ENCODE measurements at regions not wholly inside any gene's neighbourhood (a gene's known extent, or its start where the extent isn't known, plus 50 kb on each side); places are given as distances from the start of the nearest gene placed in this dataset.
A peak's percentile ranks its signal among the peaks of the same experiment; 100 is the strongest.
"Not testable (repeated sequence)": the region's sequence is repeated elsewhere in the genome, so short reads cannot be mapped to it uniquely, and the experiment has no call there.

GRCh38 chr9:33711418-33711817 is 83.9 kb upstream of the PRSS3 start:
- not testable (repeated sequence) for H3K36me3 Mint-ChIP-seq (ENCODE audit: low read depth); H3K9me3 Mint-ChIP-seq; H3K4me1 Mint-ChIP-seq (ENCODE audit: low read depth); H3K4me3 Mint-ChIP-seq
- peak overlapping the region; percentile 68 for H3K27ac Mint-ChIP-seq
- peaks cover 28% of the 10 kb centered on the region for H3K27me3 Mint-ChIP-seq

GRCh38 chr9:33714989-33715388 is 80.4 kb upstream of the PRSS3 start:
- no peak overlapping the region for H3K27ac Mint-ChIP-seq
- no peak overlapping the region for H3K4me3 Mint-ChIP-seq
- peaks cover 17% of the 10 kb centered on the region for H3K27me3 Mint-ChIP-seq
- no peaks in the 10 kb centered on the region for H3K9me3 Mint-ChIP-seq
- H3K4me1 Mint-ChIP-seq (ENCODE audit: low read depth): peaks cover 7% of the 10 kb centered on the region
- H3K36me3 Mint-ChIP-seq (ENCODE audit: low read depth): no peaks in the 10 kb centered on the region

- peaks cover 2% of the 10 kb centered on the region for H3K4me1 Mint-ChIP-seq (ENCODE audit: low read depth)
- no peaks in the 10 kb centered on the region for H3K9me3 Mint-ChIP-seq
- no peak overlapping the region for H3K27ac Mint-ChIP-seq
- H3K36me3 Mint-ChIP-seq (ENCODE audit: low read depth): no peaks in the 10 kb centered on the region
- no peak overlapping the region for H3K4me3 Mint-ChIP-seq
- peaks cover 9% of the 10 kb centered on the region for H3K27me3 Mint-ChIP-seq
These were observed 76.4 kb upstream of the PRSS3 start for GRCh38 chr9:33718987-33719386.

GRCh38 chr9:33719581-33720374 is 75.6 kb upstream of the PRSS3 start:
- Mint-ChIP-seq H3K9me3 (no peaks in the 10 kb centered on the region), H3K27ac (no peak overlapping the region), H3K4me3 (no peak overlapping the region)

GRCh38 chr9:33721674-33722358 is 73.5 kb upstream of the PRSS3 start:
- Mint-ChIP-seq H3K36me3 (ENCODE audit: low read depth) (no peaks in the 10 kb centered on the region), H3K27ac (no peak overlapping the region), H3K4me3 (no peak overlapping the region), H3K27me3 (peaks cover 17% of the 10 kb centered on the region), H3K4me1 (ENCODE audit: low read depth) (peaks cover 2% of the 10 kb centered on the region), H3K9me3 (no peaks in the 10 kb centered on the region)

More at GRCh38 chr9:33719581-33720374, 75.6 kb upstream of the PRSS3 start:
- Mint-ChIP-seq H3K27me3 (peaks cover 14% of the 10 kb centered on the region), H3K4me1 (ENCODE audit: low read depth) (peaks cover 2% of the 10 kb centered on the region), H3K36me3 (ENCODE audit: low read depth) (no peaks in the 10 kb centered on the region)

- Mint-ChIP-seq H3K4me3 (no peak overlapping the region), H3K27me3 (peaks cover 17% of the 10 kb centered on the region), H3K9me3 (no peaks in the 10 kb centered on the region), H3K36me3 (ENCODE audit: low read depth) (no peaks in the 10 kb centered on the region), H3K27ac (no peak overlapping the region), H3K4me1 (ENCODE audit: low read depth) (peaks cover 2% of the 10 kb centered on the region)
These were observed 73.0 kb upstream of the PRSS3 start for GRCh38 chr9:33722359-33722675.

- no peaks in the 10 kb centered on the region for H3K4me1 Mint-ChIP-seq (ENCODE audit: low read depth)
- no peak overlapping the region for H3K4me3 Mint-ChIP-seq
- no peaks in the 10 kb centered on the region for H3K36me3 Mint-ChIP-seq (ENCODE audit: low read depth)
- no peak overlapping the region for H3K27ac Mint-ChIP-seq
- H3K9me3 Mint-ChIP-seq: peaks cover 5% of the 10 kb centered on the region
- peaks cover 12% of the 10 kb centered on the region for H3K27me3 Mint-ChIP-seq
These were observed 66.7 kb upstream of the PRSS3 start for GRCh38 chr9:33728613-33729012.

- H3K4me3 Mint-ChIP-seq: no peak overlapping the region
- H3K36me3 Mint-ChIP-seq (ENCODE audit: low read depth): no peaks in the 10 kb centered on the region
- H3K27ac Mint-ChIP-seq: no peak overlapping the region
- peaks cover 12% of the 10 kb centered on the region for H3K27me3 Mint-ChIP-seq
- no peaks in the 10 kb centered on the region for H3K4me1 Mint-ChIP-seq (ENCODE audit: low read depth)
- H3K9me3 Mint-ChIP-seq: peaks cover 5% of the 10 kb centered on the region
These were observed 64.2 kb upstream of the PRSS3 start for GRCh38 chr9:33731142-33731541.

- Mint-ChIP-seq H3K4me3 (no peak overlapping the region), H3K27ac (no peak overlapping the region), H3K4me1 (ENCODE audit: low read depth) (no peaks in the 10 kb centered on the region), H3K9me3 (peaks cover 5% of the 10 kb centered on the region), H3K36me3 (ENCODE audit: low read depth) (no peaks in the 10 kb centered on the region), H3K27me3 (peaks cover 17% of the 10 kb centered on the region)
These were observed 63.7 kb upstream of the PRSS3 start for GRCh38 chr9:33731625-33732024.

- not testable (repeated sequence) for H3K4me1 Mint-ChIP-seq (ENCODE audit: low read depth); H3K9me3 Mint-ChIP-seq; H3K36me3 Mint-ChIP-seq (ENCODE audit: low read depth); H3K27ac Mint-ChIP-seq; H3K4me3 Mint-ChIP-seq
- H3K27me3 Mint-ChIP-seq: peaks cover 27% of the 10 kb centered on the region
These were observed 61.0 kb upstream of the PRSS3 start for GRCh38 chr9:33734247-33734940.

- not testable (repeated sequence) for H3K9me3 Mint-ChIP-seq; H3K27ac Mint-ChIP-seq; H3K4me3 Mint-ChIP-seq; H3K4me1 Mint-ChIP-seq (ENCODE audit: low read depth); H3K36me3 Mint-ChIP-seq (ENCODE audit: low read depth)
- peaks cover 26% of the 10 kb centered on the region for H3K27me3 Mint-ChIP-seq
These were observed 60.2 kb upstream of the PRSS3 start for GRCh38 chr9:33734941-33735835.

GRCh38 chr9:33737811-33738606 is 57.4 kb upstream of the PRSS3 start:
- no peaks in the 10 kb centered on the region for H3K36me3 Mint-ChIP-seq (ENCODE audit: low read depth)
- H3K27ac Mint-ChIP-seq: no peak overlapping the region
- H3K27me3 Mint-ChIP-seq: peaks cover 30% of the 10 kb centered on the region
- H3K9me3 Mint-ChIP-seq: peaks cover 12% of the 10 kb centered on the region
- H3K4me1 Mint-ChIP-seq (ENCODE audit: low read depth): no peaks in the 10 kb centered on the region
- H3K4me3 Mint-ChIP-seq: no peak overlapping the region

GRCh38 chr9:33739398-33739797 is 56.0 kb upstream of the PRSS3 start:
- H3K27ac Mint-ChIP-seq: no peak overlapping the region
- H3K4me1 Mint-ChIP-seq (ENCODE audit: low read depth): no peaks in the 10 kb centered on the region
- H3K36me3 Mint-ChIP-seq (ENCODE audit: low read depth): no peaks in the 10 kb centered on the region
- H3K9me3 Mint-ChIP-seq: peaks cover 21% of the 10 kb centered on the region
- H3K27me3 Mint-ChIP-seq: peaks cover 31% of the 10 kb centered on the region
- H3K4me3 Mint-ChIP-seq: no peak overlapping the region

- Mint-ChIP-seq H3K4me1 (ENCODE audit: low read depth) (no peaks in the 10 kb centered on the region), H3K27ac (no peak overlapping the region), H3K27me3 (peaks cover 29% of the 10 kb centered on the region), H3K9me3 (peaks cover 21% of the 10 kb centered on the region), H3K4me3 (no peak overlapping the region), H3K36me3 (ENCODE audit: low read depth) (no peaks in the 10 kb centered on the region)
These were observed 55.3 kb upstream of the PRSS3 start for GRCh38 chr9:33740075-33740474.
